SW480 (cell line): ENCODE measurements at regions not wholly inside any gene's neighbourhood (a gene's known extent, or its start where the extent isn't known, plus 50 kb on each side); places are given as distances from the start of the nearest gene placed in this dataset.
"Not testable (repeated sequence)": the region's sequence is repeated elsewhere in the genome, so short reads cannot be mapped to it uniquely, and the experiment has no call there.

ENCODE experiments used
- DNase-seq: peaks from one replicate; pipeline ENCODE4 v3.0.0-alpha.2; 2016; ENCODE audit warnings: low spot score

- DNase-seq: no peak
Observed at GRCh38 chr2:19201911-19202462, 156.4 kb downstream of the OSR1 start.

- DNase-seq: no peak
Observed at GRCh38 chr2:19198381-19198780, 160.0 kb downstream of the OSR1 start.

- DNase-seq: no peak
Observed at GRCh38 chr2:19195661-19196060, 162.8 kb downstream of the OSR1 start.

GRCh38 chr2:19189391-19189790 is 169.0 kb downstream of the OSR1 start:
- DNase-seq: no peak

- DNase-seq: peak; percentile 12
Observed at GRCh38 chr2:19187323-19188020, 171.0 kb downstream of the OSR1 start.

- DNase-seq: no peak
Observed at GRCh38 chr2:19185086-19185485, 173.3 kb downstream of the OSR1 start.

- DNase-seq: no peak
Observed at GRCh38 chr2:19178175-19178574, 180.2 kb downstream of the OSR1 start.

- no peak for DNase-seq
Observed at GRCh38 chr2:19176977-19177376, 181.4 kb downstream of the OSR1 start.

GRCh38 chr2:19176172-19176852 is 182.1 kb downstream of the OSR1 start:
- DNase-seq: no peak

- no peak for DNase-seq
Observed at GRCh38 chr2:19174176-19174575, 184.2 kb downstream of the OSR1 start.

GRCh38 chr2:19171409-19171808 is 187.0 kb downstream of the OSR1 start:
- no peak for DNase-seq

GRCh38 chr2:19169134-19169768 is 189.2 kb downstream of the OSR1 start:
- no peak for DNase-seq

GRCh38 chr2:19164099-19164498 is 194.3 kb downstream of the OSR1 start:
- not testable (repeated sequence) for DNase-seq

- DNase-seq: peak; percentile 44
Observed at GRCh38 chr2:19158896-19159295, 199.5 kb downstream of the OSR1 start.

GRCh38 chr2:19158211-19158610 is 200.2 kb downstream of the OSR1 start:
- DNase-seq: no peak

- no peak for DNase-seq
Observed at GRCh38 chr2:19156646-19157045, 201.8 kb downstream of the OSR1 start.

GRCh38 chr2:19150726-19151125 is 207.7 kb downstream of the OSR1 start:
- DNase-seq: no peak

- DNase-seq: no peak
Observed at GRCh38 chr2:19146867-19147266, 211.6 kb downstream of the OSR1 start.

- no peak for DNase-seq
Observed at GRCh38 chr2:19141234-19142004, 217.0 kb downstream of the OSR1 start.

- peak; percentile 92 for DNase-seq
Observed at GRCh38 chr2:19140463-19141208, 217.8 kb downstream of the OSR1 start.

- no peak for DNase-seq
Observed at GRCh38 chr2:19139386-19139785, 219.0 kb downstream of the OSR1 start.
